H9 (cell line): ENCODE measurements at regions not wholly inside any gene's neighbourhood (a gene's known extent, or its start where the extent isn't known, plus 50 kb on each side); places are given as distances from the start of the nearest gene placed in this dataset.

Experiments
- DNase-seq: peaks from one replicate; pipeline ENCODE4 v3.0.0-alpha.2; 2017
- H2AFZ ChIP-seq: one replicate; pipeline ENCODE4 v1.6.1; 2013; ENCODE audit warnings: mild to moderate bottlenecking, low read length, control low read depth, moderate library complexity
- H2AK5ac ChIP-seq: 2 replicates; pipeline ENCODE4 v1.6.1; 2013; ENCODE audit warnings: low read length, control low read depth, mixed read lengths; ENCODE audit not compliant: insufficient read length
- H2BK120ac ChIP-seq: one replicate; pipeline ENCODE4 v1.6.1; 2013; ENCODE audit warnings: low read depth, mild to moderate bottlenecking, low read length, control low read depth, inconsistent platforms; ENCODE audit not compliant: poor library complexity, severe bottlenecking
- H2BK12ac ChIP-seq: 2 replicates; pipeline ENCODE4 v1.6.1; 2013; ENCODE audit warnings: low read length, control low read depth, mixed read lengths, low read depth; ENCODE audit not compliant: insufficient read length
- H2BK15ac ChIP-seq: 2 replicates; pipeline ENCODE4 v1.6.1; 2013; ENCODE audit warnings: low read depth, low read length, control low read depth
- H2BK20ac ChIP-seq: one replicate; pipeline ENCODE4 v1.6.1; 2013; ENCODE audit warnings: low read depth, mild to moderate bottlenecking, low read length, control low read depth, inconsistent platforms; ENCODE audit not compliant: poor library complexity, severe bottlenecking
- H2BK5ac ChIP-seq: 2 replicates; pipeline ENCODE4 v1.6.1; 2013; ENCODE audit warnings: low read length, control low read depth, mixed read lengths; ENCODE audit not compliant: insufficient read length
- H3K14ac ChIP-seq: 2 replicates; pipeline ENCODE4 v1.6.1; 2013; ENCODE audit warnings: low read length, control low read depth; ENCODE audit not compliant: insufficient read depth
- H3K18ac ChIP-seq: 2 replicates; pipeline ENCODE4 v1.6.1; 2013; ENCODE audit warnings: low read depth, mild to moderate bottlenecking, mixed read lengths, low read length, control low read depth; ENCODE audit not compliant: insufficient read length
- H3K23ac ChIP-seq: 2 replicates; pipeline ENCODE4 v1.6.1; 2013; ENCODE audit warnings: low read length, control low read depth, mixed read lengths, low read depth; ENCODE audit not compliant: insufficient read length
- H3K23me2 ChIP-seq: 2 replicates; pipeline ENCODE4 v1.6.1; 2013; ENCODE audit warnings: low read depth, mild to moderate bottlenecking, mixed read lengths, low read length, control low read depth; ENCODE audit not compliant: insufficient read length, poor library complexity, severe bottlenecking
- H3K27ac ChIP-seq: 2 replicates; pipeline ENCODE4 v1.5.1; 2013; ENCODE audit warnings: low read length, control low read depth, mixed read lengths, low read depth; ENCODE audit not compliant: insufficient read length
- H3K27me3 ChIP-seq: 2 replicates; pipeline ENCODE4 v1.6.1; 2013; ENCODE audit warnings: low read length, control low read depth, inconsistent platforms; ENCODE audit not compliant: insufficient read depth
- H3K4ac ChIP-seq: 2 replicates; pipeline ENCODE4 v1.6.1; 2013; ENCODE audit warnings: low read depth, mild to moderate bottlenecking, control low read depth, inconsistent platforms, low read length, moderate library complexity
- H3K4me1 ChIP-seq: 2 replicates; pipeline ENCODE4 v1.6.1; 2013; ENCODE audit warnings: low read length, control low read depth, inconsistent platforms; ENCODE audit not compliant: insufficient read depth
- H3K4me2 ChIP-seq: 2 replicates; pipeline ENCODE4 v1.6.1; 2013; ENCODE audit warnings: low read length, control low read depth, mixed read lengths; ENCODE audit not compliant: insufficient read length, insufficient read depth
- H3K56ac ChIP-seq: 2 replicates; pipeline ENCODE4 v1.6.1; 2013; ENCODE audit warnings: low read depth, mild to moderate bottlenecking, mixed read lengths, low read length, control low read depth; ENCODE audit not compliant: insufficient read length
- H3K79me1 ChIP-seq: 2 replicates; pipeline ENCODE4 v1.6.1; 2013; ENCODE audit warnings: low read depth, mild to moderate bottlenecking, moderate library complexity, low read length, control low read depth, inconsistent platforms; ENCODE audit not compliant: insufficient read depth, poor library complexity, severe bottlenecking
- H3K79me2 ChIP-seq: 2 replicates; pipeline ENCODE4 v1.6.1; 2013; ENCODE audit warnings: low read length, control low read depth, inconsistent platforms; ENCODE audit not compliant: insufficient read depth
- H3K9ac ChIP-seq: 2 replicates; pipeline ENCODE4 v1.6.1; 2013; ENCODE audit warnings: low read length, control low read depth, mixed read lengths; ENCODE audit not compliant: insufficient read length; ENCODE audit errors: extremely low read depth
- H3K9me3 ChIP-seq: one replicate; pipeline ENCODE4 v1.6.1; 2013; ENCODE audit warnings: low read depth, low read length, inconsistent platforms; ENCODE audit not compliant: control insufficient read depth
- H3T11ph ChIP-seq: one replicate; pipeline ENCODE4 v1.6.1; 2013; ENCODE audit warnings: mild to moderate bottlenecking, low read length, control low read depth, inconsistent platforms
- H4K20me1 ChIP-seq: one replicate; pipeline ENCODE4 v1.6.1; 2013; ENCODE audit not compliant: control insufficient read depth, insufficient read length, insufficient read depth
- H4K5ac ChIP-seq: 2 replicates; pipeline ENCODE4 v1.6.1; 2013; ENCODE audit warnings: low read depth, mild to moderate bottlenecking, mixed read lengths, low read length, control low read depth; ENCODE audit not compliant: insufficient read length
- H4K8ac ChIP-seq: replicated peaks from 2 replicates; pipeline ENCODE4 v1.6.1; 2013; ENCODE audit warnings: low read length, control low read depth, mixed read lengths, low read depth; ENCODE audit not compliant: insufficient read length
- H4K91ac ChIP-seq: 2 replicates; pipeline ENCODE4 v1.6.1; 2013; ENCODE audit warnings: low read depth, mild to moderate bottlenecking, moderate library complexity, mixed read lengths, low read length, control low read depth; ENCODE audit not compliant: insufficient read length
- H3K27ac Mint-ChIP-seq, 3 experiments: 2 replicates in 2 of 3; 3 replicates in 1 of 3; pipeline ENCODE4 v1.8.0; 2020 to 2021; ENCODE audit warnings: mixed read lengths in 3 of 3, mild to moderate bottlenecking in 1 of 3, moderate library complexity in 1 of 3
- H3K27me3 Mint-ChIP-seq: 2 replicates; pipeline ENCODE4 v1.8.0; 2021; ENCODE audit warnings: low read depth, mild to moderate bottlenecking, moderate library complexity, mixed read lengths
- H3K36me3 Mint-ChIP-seq, 3 experiments: 2 replicates in 2 of 3; 3 replicates in 1 of 3; pipeline ENCODE4 v1.8.0; 2020 to 2021; ENCODE audit warnings: low read depth in 3 of 3, mixed read lengths in 3 of 3; ENCODE audit not compliant: insufficient read depth in 1 of 3
- H3K4me1 Mint-ChIP-seq, 2 experiments: 2 replicates each; pipeline ENCODE4 v1.8.0; 2020; ENCODE audit warnings: mixed read lengths in 2 of 2
- H3K4me3 Mint-ChIP-seq, 2 experiments: 2 replicates in 1 of 2; 3 replicates in 1 of 2; pipeline ENCODE4 v1.8.0; 2020 to 2021; ENCODE audit warnings: mild to moderate bottlenecking in 2 of 2, mixed read lengths in 2 of 2, moderate library complexity in 1 of 2
- H3K9me3 Mint-ChIP-seq, 2 experiments: 2 replicates in 1 of 2; 3 replicates in 1 of 2; pipeline ENCODE4 v1.8.0; 2020; ENCODE audit warnings: mild to moderate bottlenecking in 2 of 2, mixed read lengths in 2 of 2, moderate library complexity in 1 of 2
- CTCF ChIP-seq: fragments of 200-600 bp; sonication (generic); conservative IDR thresholded peaks from 3 replicates; pipeline ENCODE4 v1.8.0; 2021; ENCODE audit warnings: antibody characterized with exemption, mild to moderate bottlenecking
- WGBS: extraction: QIAGEN DNeasy Blood & Tissue Kit; methylation state at CpG from one replicate; pipeline ENCODE4 v1.1.7; 2013; ENCODE audit warnings: missing lambda C conversion rate, low lambda C conversion rate, mixed read lengths; ENCODE audit not compliant: insufficient read length; ENCODE audit errors: extremely low coverage; 5-methylcytosine and 5-hydroxymethylcytosine counted together

- Mint-ChIP-seq H3K27me3 (peaks cover 13% of the 10 kb centered on the region; the same call in 1 of the 2 replicates), H3K36me3 (peaks cover 2 to 7% (median 2%) of the 10 kb centered on the region in 3 experiments; a peak in 6 of 7 replicates), H3K4me3 (no peak overlapping the region), H3K27ac (no peak overlapping the region), H3K9me3 (peaks cover 5 to 8% of the 10 kb centered on the region in 2 experiments), H3K4me1 (peaks cover 4 to 14% of the 10 kb centered on the region in 2 experiments; a peak in 3 of 4 replicates)
- Histone ChIP-seq H3K9ac (no peak overlapping the region), H2BK5ac (no peak overlapping the region), H3K9me3 (no peaks in the 10 kb centered on the region), H4K8ac (no peak overlapping the region), H3K4me1 (no peaks in the 10 kb centered on the region), H4K91ac (no peak overlapping the region), H3K14ac (no peak overlapping the region), H4K5ac (no peak overlapping the region), H3T11ph (no peak overlapping the region), H3K18ac (no peak overlapping the region), H3K4ac (no peak overlapping the region), H2BK120ac (no peak overlapping the region), H2BK20ac (no peak overlapping the region), H2BK12ac (no peak overlapping the region), H2AK5ac (no peak overlapping the region), H3K79me2 (no peaks in the 10 kb centered on the region), H3K79me1 (no peaks in the 10 kb centered on the region), H3K23me2 (no peaks in the 10 kb centered on the region), H2AFZ (no peak overlapping the region), H3K27me3 (no peaks in the 10 kb centered on the region), H3K4me2 (no peak overlapping the region), H3K27ac (no peak overlapping the region), H4K20me1 (no peaks in the 10 kb centered on the region), H3K56ac (no peak overlapping the region), H2BK15ac (no peak overlapping the region), H3K23ac (no peak overlapping the region)
- no peak for DNase-seq
- no peak for TF ChIP-seq CTCF
- WGBS: no CpG with 5 or more reads among the region's 16 CpGs
These were observed 157.5 kb downstream of the ZFP36L2 start for GRCh38 chr2:43068631-43069517.
